GM18951 (cell line): ENCODE measurements at regions not wholly inside any gene's neighbourhood (a gene's known extent, or its start where the extent isn't known, plus 50 kb on each side); places are given as distances from the start of the nearest gene placed in this dataset.
"Not testable (repeated sequence)": the region's sequence is repeated elsewhere in the genome, so short reads cannot be mapped to it uniquely, and the experiment has no call there.

Source experiments
- POLR2A ChIP-seq: IDR thresholded peaks from 4 replicates; pipeline ENCODE4 v1.6.1; 2011; ENCODE audit warnings: mild to moderate bottlenecking; ENCODE audit not compliant: insufficient read length, insufficient read depth; ENCODE audit errors: extremely low read depth
- in situ Hi-C: fragments of 300-500 bp; cut with MboI; formaldehyde crosslinking; loops from one replicate; pipeline ENCODE4 v1.12.0; 2022; ENCODE audit warnings: low sequenced_read_pairs, mixed read lengths, inconsistent platforms; ENCODE audit not compliant: unreplicated experiment

- no peak for TF ChIP-seq POLR2A
- in situ Hi-C loops, result no loop called here
Observed at GRCh38 chr2:75828826-75829225, 118.1 kb upstream of the GCFC2 start.

DNA sequence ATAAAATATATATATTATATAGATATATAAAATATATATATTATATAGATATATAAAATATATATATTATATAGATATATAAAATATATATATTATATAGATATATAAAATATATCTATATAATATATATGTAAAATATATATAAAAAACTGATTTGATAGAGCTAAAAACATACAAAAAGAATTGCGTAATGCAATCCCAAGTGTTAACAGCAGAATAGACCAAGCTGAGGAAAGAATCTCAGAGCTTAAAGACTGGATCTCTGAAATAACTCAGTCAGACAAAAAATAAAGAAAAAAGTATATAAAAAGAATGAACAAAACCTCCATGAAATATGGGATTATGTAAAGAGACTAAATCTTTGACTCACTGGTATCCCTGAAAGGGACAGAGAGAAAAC is 112.8 kb upstream of the GCFC2 start:
- in situ Hi-C loops, result not testable (repeated sequence)

DNA sequence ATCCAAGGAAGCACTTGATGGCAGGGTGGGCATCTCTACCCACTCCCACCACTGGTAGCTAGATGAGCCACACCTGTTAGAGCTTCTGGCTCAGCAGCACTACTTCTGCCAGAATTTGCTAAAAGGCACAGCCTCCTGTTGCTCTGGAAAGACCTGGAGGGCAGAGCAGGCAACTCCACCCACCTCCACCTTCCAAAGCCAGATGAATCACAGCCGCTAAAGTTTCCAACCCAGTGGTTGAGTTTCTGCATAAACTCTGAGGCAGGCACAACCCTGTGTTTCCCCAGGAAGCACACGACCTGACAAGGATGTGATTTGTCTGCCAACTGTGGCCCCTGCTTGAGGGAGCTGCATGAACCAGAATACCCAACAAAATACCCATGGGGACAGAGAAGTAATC is 111.6 kb upstream of the GCFC2 start:
- in situ Hi-C loops, result no loop called here
- no peak for TF ChIP-seq POLR2A

DNA sequence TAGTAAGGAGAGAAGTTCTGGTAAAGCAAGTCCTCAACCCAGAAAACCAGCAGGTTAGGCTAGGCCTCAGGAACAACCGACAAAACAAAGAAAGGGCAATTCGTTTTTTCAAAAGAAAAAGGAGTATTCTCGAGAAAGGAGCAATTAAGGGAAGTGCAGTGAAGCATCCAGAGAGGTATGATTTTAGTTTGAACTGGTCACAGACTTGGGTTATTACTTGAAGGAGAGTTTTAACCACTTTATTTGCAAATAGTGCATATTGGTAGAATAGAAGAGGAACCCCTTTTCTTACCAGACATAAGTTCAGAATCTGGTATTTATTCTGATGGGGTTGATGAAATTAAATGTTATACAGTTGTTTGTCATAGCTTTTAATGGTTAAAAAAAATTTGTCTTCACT is 110.0 kb upstream of the GCFC2 start:
- in situ Hi-C loops, result no loop called here
- no peak for TF ChIP-seq POLR2A

- in situ Hi-C loops, result no loop called here
- no peak for TF ChIP-seq POLR2A
Observed at GRCh38 chr2:75810611-75811330, 100.1 kb upstream of the GCFC2 start.

GRCh38 chr2:75808793-75809535 is 98.2 kb upstream of the GCFC2 start:
- TF ChIP-seq POLR2A, result no peak
- in situ Hi-C loops, result no loop called here

GRCh38 chr2:75807992-75808391 is 97.3 kb upstream of the GCFC2 start:
- TF ChIP-seq POLR2A, result no peak
- in situ Hi-C loops, result no loop called here

GRCh38 chr2:75801234-75801982 is 90.7 kb upstream of the GCFC2 start:
- no peak for TF ChIP-seq POLR2A
- in situ Hi-C loops, result no loop called here

DNA sequence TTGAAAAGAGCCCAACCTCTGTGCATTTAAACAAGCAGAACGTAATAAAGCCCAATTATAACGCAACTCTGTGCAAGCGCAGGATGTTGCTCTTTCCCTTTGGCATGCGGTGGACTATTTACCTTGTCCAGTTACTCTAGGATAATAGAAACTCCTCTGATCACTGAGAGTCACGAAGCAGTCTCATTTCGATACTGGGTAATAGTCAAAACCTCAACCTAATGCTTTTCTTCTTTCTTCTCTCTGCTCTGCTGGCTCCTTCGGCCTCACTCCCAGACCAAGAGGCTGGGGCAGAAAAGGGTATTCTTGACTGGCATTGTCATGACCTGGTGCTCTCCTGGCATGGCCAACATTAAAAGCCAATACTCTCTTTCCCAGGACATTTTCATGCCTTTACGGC is 89.7 kb upstream of the GCFC2 start:
- in situ Hi-C loops, result no loop called here
- no peak for TF ChIP-seq POLR2A

GRCh38 chr2:75799859-75800258 is 89.1 kb upstream of the GCFC2 start:
- no peak for TF ChIP-seq POLR2A
- in situ Hi-C loops, result loop anchor here (25.0 kb wide), 1 partner anchor 787 kb away; no protein-coding TSS in a partner anchor

DNA sequence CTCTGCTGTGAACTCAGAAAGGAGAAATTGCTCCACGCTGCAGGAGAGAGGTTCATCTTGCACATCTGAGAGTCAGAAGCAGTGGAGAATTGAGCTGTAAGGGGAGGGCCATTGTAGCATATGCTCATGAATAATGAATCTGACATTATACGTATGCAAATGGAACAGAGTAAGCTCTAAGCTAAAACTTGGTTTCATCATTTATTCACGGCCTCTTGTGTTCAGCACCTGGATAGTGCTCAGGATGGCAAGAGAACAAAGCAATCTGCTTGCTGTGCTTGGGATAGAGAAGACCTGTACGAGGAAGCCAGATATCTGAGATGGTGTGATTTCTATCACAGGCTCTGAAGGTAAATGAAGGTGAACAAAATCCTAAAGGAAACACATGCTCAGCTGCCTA is 87.9 kb upstream of the GCFC2 start:
- in situ Hi-C loops, result loop anchor here (25.0 kb wide), 1 partner anchor 789 kb away; no protein-coding TSS in a partner anchor
- no peak for TF ChIP-seq POLR2A

- in situ Hi-C loops, result loop anchor here (25.0 kb wide), 1 partner anchor 794 kb away; no protein-coding TSS in a partner anchor
- TF ChIP-seq POLR2A, result no peak
Observed at GRCh38 chr2:75792996-75793395, 82.3 kb upstream of the GCFC2 start.

DNA sequence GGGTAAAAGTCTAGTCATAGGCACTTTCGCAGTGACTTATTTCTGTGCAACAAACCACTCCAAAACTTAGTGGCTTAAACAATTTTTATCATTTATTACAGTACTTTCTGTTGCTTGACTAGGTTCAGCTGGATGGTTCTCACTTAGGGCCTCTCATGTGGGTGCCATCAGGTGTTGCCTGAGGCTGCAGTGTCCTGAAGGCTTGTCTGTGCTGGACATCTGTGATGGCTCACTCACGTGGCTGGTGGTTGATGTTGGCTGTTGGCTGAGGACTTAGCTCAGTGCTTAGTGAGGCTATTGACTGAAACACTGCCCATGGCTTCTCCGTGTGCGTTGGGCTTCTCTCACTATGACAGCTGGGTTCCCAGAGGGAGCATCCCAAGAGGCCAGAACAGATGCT is 81.4 kb upstream of the GCFC2 start:
- TF ChIP-seq POLR2A, result no peak
- in situ Hi-C loops, result loop anchor here (25.0 kb wide), 1 partner anchor 795 kb away; no protein-coding TSS in a partner anchor

GRCh38 chr2:75790814-75791467 is 80.2 kb upstream of the GCFC2 start:
- in situ Hi-C loops, result loop anchor here (25.0 kb wide), 1 partner anchor 796 kb away; no protein-coding TSS in a partner anchor
- no peak for TF ChIP-seq POLR2A
